Mesendoderm (in vitro differentiated cells): ENCODE measurements at regions not wholly inside any gene's neighbourhood (a gene's known extent, or its start where the extent isn't known, plus 50 kb on each side); places are given as distances from the start of the nearest gene placed in this dataset.

Experiments used
- DNase-seq: peaks from one replicate; pipeline ENCODE4 v3.0.0; 2013
- H2AK5ac ChIP-seq: 2 replicates; pipeline ENCODE4 v1.6.1; 2013; ENCODE audit warnings: low read length, inconsistent platforms
- H2BK120ac ChIP-seq: 2 replicates; pipeline ENCODE4 v1.6.1; 2013; ENCODE audit warnings: low read depth, mild to moderate bottlenecking, low read length, moderate library complexity, mixed read lengths
- H2BK15ac ChIP-seq: replicated peaks from 2 replicates; pipeline ENCODE4 v1.6.1; 2013; ENCODE audit warnings: low read depth, mild to moderate bottlenecking, moderate library complexity
- H2BK5ac ChIP-seq: 2 replicates; pipeline ENCODE4 v1.6.1; 2013; ENCODE audit warnings: low read length, inconsistent platforms
- H3K18ac ChIP-seq: 2 replicates; pipeline ENCODE4 v1.6.1; 2013; ENCODE audit warnings: mild to moderate bottlenecking, low read length, mixed read lengths
- H3K23ac ChIP-seq: one replicate; pipeline ENCODE4 v1.6.1; 2013; ENCODE audit warnings: low read length
- H3K27ac ChIP-seq: 2 replicates; pipeline ENCODE4 v1.5.1; 2013; ENCODE audit warnings: low read depth, mild to moderate bottlenecking, inconsistent platforms, low read length, moderate library complexity
- H3K27me3 ChIP-seq: 2 replicates; pipeline ENCODE4 v1.6.1; 2013; ENCODE audit warnings: low read length, control low read depth, mild to moderate bottlenecking, inconsistent platforms; ENCODE audit not compliant: insufficient read depth, poor library complexity
- H3K36me3 ChIP-seq: 2 replicates; pipeline ENCODE4 v1.6.1; 2013; ENCODE audit warnings: low read length, inconsistent platforms; ENCODE audit not compliant: control insufficient read depth, insufficient read depth
- H3K4ac ChIP-seq: one replicate; pipeline ENCODE4 v1.6.1; 2013; ENCODE audit warnings: low read depth, mild to moderate bottlenecking, low read length, moderate library complexity
- H3K4me1 ChIP-seq: 2 replicates; pipeline ENCODE4 v1.6.1; 2013; ENCODE audit warnings: low read depth, low read length, inconsistent platforms; ENCODE audit not compliant: control insufficient read depth
- H3K4me2 ChIP-seq: 2 replicates; pipeline ENCODE4 v1.6.1; 2013; ENCODE audit warnings: low read length
- H3K4me3 ChIP-seq: 2 replicates; pipeline ENCODE4 v1.5.1; 2013; ENCODE audit warnings: mild to moderate bottlenecking, low read length
- H3K56ac ChIP-seq: one replicate; pipeline ENCODE4 v1.6.1; 2013; ENCODE audit warnings: low read length
- H3K79me1 ChIP-seq: 2 replicates; pipeline ENCODE4 v1.6.1; 2013; ENCODE audit warnings: low read length, inconsistent platforms
- H3K79me2 ChIP-seq: 2 replicates; pipeline ENCODE4 v1.6.1; 2013; ENCODE audit warnings: mild to moderate bottlenecking, low read length; ENCODE audit not compliant: control insufficient read depth, insufficient read depth
- H3K9ac ChIP-seq: 2 replicates; pipeline ENCODE4 v1.6.1; 2013; ENCODE audit warnings: low read length, inconsistent platforms
- H4K5ac ChIP-seq: one replicate; pipeline ENCODE4 v1.6.1; 2013; ENCODE audit warnings: low read length
- H4K8ac ChIP-seq: one replicate; pipeline ENCODE4 v1.6.1; 2013; ENCODE audit warnings: low read depth, mild to moderate bottlenecking, control low read depth, low read length, moderate library complexity
- WGBS: extraction: QIAGEN DNeasy Blood & Tissue Kit; methylation state at CpG from one replicate; pipeline ENCODE4 v1.1.7; 2013; ENCODE audit warnings: low lambda C conversion rate, missing lambda C conversion rate; ENCODE audit not compliant: insufficient coverage; ENCODE audit errors: extremely low coverage; 5-methylcytosine and 5-hydroxymethylcytosine counted together

- Histone ChIP-seq H3K27ac (no peak overlapping the region), H3K79me2 (no peaks in the 10 kb centered on the region), H3K18ac (no peak overlapping the region), H3K79me1 (no peaks in the 10 kb centered on the region), H2BK120ac (no peak overlapping the region), H3K4me3 (no peak overlapping the region), H4K5ac (no peak overlapping the region), H3K9ac (no peak overlapping the region), H3K4me1 (no peaks in the 10 kb centered on the region), H2AK5ac (no peak overlapping the region), H2BK15ac (no peak overlapping the region), H4K8ac (no peak overlapping the region), H3K56ac (no peak overlapping the region), H2BK5ac (no peak overlapping the region), H3K27me3 (no peaks in the 10 kb centered on the region), H3K4ac (no peak overlapping the region), H3K4me2 (no peak overlapping the region), H3K36me3 (no peaks in the 10 kb centered on the region), H3K23ac (no peak overlapping the region)
- no peak for DNase-seq
- WGBS = no CpG with 5 or more reads among the region's 3 CpGs
Measured at GRCh38 chr9:31304576-31304975, 1079.9 kb upstream of the ACO1 start.

GRCh38 chr9:31314241-31314640, 1070.2 kb upstream of the ACO1 start:
- Histone ChIP-seq H3K27me3 (no peaks in the 10 kb centered on the region), H2BK5ac (no peak overlapping the region), H2BK120ac (no peak overlapping the region), H3K23ac (no peak overlapping the region), H3K56ac (no peak overlapping the region), H3K79me1 (no peaks in the 10 kb centered on the region), H3K4me1 (no peaks in the 10 kb centered on the region), H2AK5ac (no peak overlapping the region), H3K4ac (no peak overlapping the region), H2BK15ac (no peak overlapping the region), H3K4me2 (no peak overlapping the region), H3K18ac (no peak overlapping the region), H4K8ac (no peak overlapping the region), H3K79me2 (no peaks in the 10 kb centered on the region), H3K27ac (no peak overlapping the region), H3K36me3 (no peaks in the 10 kb centered on the region), H4K5ac (no peak overlapping the region), H3K4me3 (no peak overlapping the region), H3K9ac (no peak overlapping the region)
- no CpG with 5 or more reads among the region's 1 CpG for WGBS
- DNase-seq = no peak

GRCh38 chr9:31320494-31320893, 1063.9 kb upstream of the ACO1 start:
- no peak overlapping the region for H2BK120ac ChIP-seq
- no peaks in the 10 kb centered on the region for H3K27me3 ChIP-seq
- no peak overlapping the region for H3K4me2 ChIP-seq
- no peak overlapping the region for H3K27ac ChIP-seq
- no peaks in the 10 kb centered on the region for H3K79me2 ChIP-seq
- no peaks in the 10 kb centered on the region for H3K36me3 ChIP-seq
- no peak overlapping the region for H3K4ac ChIP-seq
- no peak overlapping the region for H3K9ac ChIP-seq
- no peak overlapping the region for H3K18ac ChIP-seq
- no peaks in the 10 kb centered on the region for H3K79me1 ChIP-seq
- no peak for DNase-seq
- H3K4me3 ChIP-seq = no peak overlapping the region
- no peak overlapping the region for H4K8ac ChIP-seq
- H4K5ac ChIP-seq = no peak overlapping the region
- H3K56ac ChIP-seq = no peak overlapping the region
- H2AK5ac ChIP-seq = no peak overlapping the region
- WGBS = no CpG with 5 or more reads among the region's 9 CpGs
- no peak overlapping the region for H2BK5ac ChIP-seq
- no peak overlapping the region for H2BK15ac ChIP-seq
- no peak overlapping the region for H3K23ac ChIP-seq
- no peaks in the 10 kb centered on the region for H3K4me1 ChIP-seq

DNA sequence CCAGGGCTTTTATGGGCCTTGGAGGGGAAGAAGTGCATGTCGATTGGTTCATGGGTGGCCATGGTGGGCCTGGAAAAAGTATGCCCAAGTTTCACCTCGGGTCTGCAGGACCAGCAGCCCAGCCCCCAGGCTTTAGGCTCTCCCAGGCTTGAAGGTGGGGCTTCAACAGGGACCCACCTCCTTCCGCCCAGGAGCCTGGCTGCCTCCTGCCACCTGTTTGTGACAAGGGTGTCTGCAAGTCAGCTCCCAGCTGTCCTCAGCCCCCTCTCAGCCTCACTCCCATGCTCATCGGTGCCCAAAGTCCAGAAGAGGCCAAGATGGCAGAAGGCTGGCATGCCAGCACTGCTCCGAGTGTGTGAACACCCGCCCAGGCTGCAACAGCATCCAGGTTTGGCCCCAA, 1063.2 kb upstream of the ACO1 start:
- Histone ChIP-seq H3K4me2 (no peak overlapping the region), H3K9ac (no peak overlapping the region), H3K36me3 (no peaks in the 10 kb centered on the region), H3K27ac (no peak overlapping the region), H2BK15ac (no peak overlapping the region), H3K4ac (no peak overlapping the region), H2AK5ac (no peak overlapping the region), H3K23ac (no peak overlapping the region), H4K5ac (no peak overlapping the region), H3K79me2 (no peaks in the 10 kb centered on the region), H3K79me1 (no peaks in the 10 kb centered on the region), H3K27me3 (no peaks in the 10 kb centered on the region), H2BK5ac (no peak overlapping the region), H3K18ac (no peak overlapping the region), H3K4me3 (no peak overlapping the region), H4K8ac (no peak overlapping the region), H3K56ac (no peak overlapping the region), H3K4me1 (no peaks in the 10 kb centered on the region), H2BK120ac (no peak overlapping the region)
- no CpG with 5 or more reads among the region's 6 CpGs for WGBS
- no peak for DNase-seq

- Histone ChIP-seq H3K36me3 (no peaks in the 10 kb centered on the region), H2BK120ac (no peak overlapping the region), H3K56ac (no peak overlapping the region), H3K18ac (no peak overlapping the region), H3K79me1 (no peaks in the 10 kb centered on the region), H3K79me2 (no peaks in the 10 kb centered on the region), H2BK15ac (no peak overlapping the region), H3K4me1 (no peaks in the 10 kb centered on the region), H2AK5ac (no peak overlapping the region), H3K27me3 (no peaks in the 10 kb centered on the region), H3K9ac (no peak overlapping the region), H4K8ac (no peak overlapping the region), H2BK5ac (no peak overlapping the region), H3K4ac (no peak overlapping the region), H3K4me2 (no peak overlapping the region), H3K23ac (no peak overlapping the region), H3K4me3 (no peak overlapping the region), H4K5ac (no peak overlapping the region), H3K27ac (no peak overlapping the region)
- no peak for DNase-seq
- WGBS = no CpG with 5 or more reads among the region's 3 CpGs
Measured at GRCh38 chr9:31321686-31322085, 1062.8 kb upstream of the ACO1 start.

GRCh38 chr9:31323726-31324444, 1060.6 kb upstream of the ACO1 start:
- H2BK5ac ChIP-seq = no peak overlapping the region
- H3K9ac ChIP-seq = no peak overlapping the region
- no peaks in the 10 kb centered on the region for H3K36me3 ChIP-seq
- H3K23ac ChIP-seq = no peak overlapping the region
- H2BK120ac ChIP-seq = no peak overlapping the region
- H3K4me2 ChIP-seq = no peak overlapping the region
- no peaks in the 10 kb centered on the region for H3K79me1 ChIP-seq
- H3K4me3 ChIP-seq = no peak overlapping the region
- H3K18ac ChIP-seq = no peak overlapping the region
- no peaks in the 10 kb centered on the region for H3K4me1 ChIP-seq
- H3K4ac ChIP-seq = no peak overlapping the region
- DNase-seq = peak; percentile 46
- WGBS = no CpG with 5 or more reads among the region's 2 CpGs
- no peak overlapping the region for H2AK5ac ChIP-seq
- no peaks in the 10 kb centered on the region for H3K79me2 ChIP-seq
- no peak overlapping the region for H4K5ac ChIP-seq
- no peaks in the 10 kb centered on the region for H3K27me3 ChIP-seq
- no peak overlapping the region for H2BK15ac ChIP-seq
- no peak overlapping the region for H4K8ac ChIP-seq
- H3K56ac ChIP-seq = no peak overlapping the region
- H3K27ac ChIP-seq = peak overlapping the region; percentile 5
